T-helper 17 cell (primary cell): ENCODE measurements at regions not wholly inside any gene's neighbourhood (a gene's known extent, or its start where the extent isn't known, plus 50 kb on each side); places are given as distances from the start of the nearest gene placed in this dataset.

Source experiments
- ATAC-seq: fragments of 150-1000 bp; cut with Tn5 transposase; 2 replicates; pipeline ENCODE4 v1.10.0; 2021; ENCODE audit warnings: mild to moderate bottlenecking, moderate library complexity
- DNase-seq, 3 donors: peaks; one replicate each; pipeline versions ENCODE4 v3.0.0 to v3.0.0-alpha.2; 2020 to 2021
- H3K9me3 ChIP-seq: one replicate; pipeline ENCODE4 v1.7.0; 2013; ENCODE audit warnings: low read length, mild to moderate bottlenecking; ENCODE audit not compliant: control insufficient read depth, poor library complexity, severe bottlenecking
- H3K27ac Mint-ChIP-seq: one replicate; pipeline ENCODE4 v1.8.0; 2022; ENCODE audit warnings: mild to moderate bottlenecking, moderate library complexity, mixed read lengths
- H3K27me3 Mint-ChIP-seq: one replicate; pipeline ENCODE4 v1.8.0; 2022; ENCODE audit warnings: mixed read lengths
- H3K36me3 Mint-ChIP-seq: one replicate; pipeline ENCODE4 v1.8.0; 2022; ENCODE audit warnings: low read depth, mixed read lengths
- H3K4me1 Mint-ChIP-seq: one replicate; pipeline ENCODE4 v1.8.0; 2022; ENCODE audit warnings: mild to moderate bottlenecking, mixed read lengths
- H3K4me3 Mint-ChIP-seq: one replicate; pipeline ENCODE4 v1.8.0; 2022; ENCODE audit warnings: mild to moderate bottlenecking, moderate library complexity, mixed read lengths

DNA sequence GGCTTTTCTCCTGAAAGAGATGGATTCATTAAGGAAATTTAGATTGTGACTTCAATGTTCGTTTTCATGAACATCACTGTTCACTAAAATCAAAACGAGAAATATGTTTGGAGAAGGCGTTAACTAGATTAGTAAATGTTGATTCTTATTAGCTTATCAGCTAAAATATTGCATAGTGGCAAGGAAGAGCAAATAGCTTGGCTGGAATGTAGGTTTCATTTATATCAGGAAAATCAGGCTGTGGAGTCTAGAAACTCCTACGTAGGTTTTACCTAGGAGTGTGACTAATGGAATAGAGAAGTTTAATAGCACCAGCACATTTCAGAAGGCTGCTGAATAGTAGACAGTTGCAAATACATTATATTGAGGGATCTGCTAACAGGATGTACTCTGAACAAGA, 344.9 kb downstream of the LIG4 start:
- DNase-seq (no peak), ATAC-seq (no peak)
- H3K27me3 Mint-ChIP-seq, result peaks cover 18% of the 10 kb centered on the region
- no peak overlapping the region for H3K4me3 Mint-ChIP-seq
- H3K4me1 Mint-ChIP-seq, result no peaks in the 10 kb centered on the region
- no peak overlapping the region for H3K27ac Mint-ChIP-seq
- H3K36me3 Mint-ChIP-seq, result peaks cover 3% of the 10 kb centered on the region
- H3K9me3 ChIP-seq, result no peaks in the 10 kb centered on the region

DNA sequence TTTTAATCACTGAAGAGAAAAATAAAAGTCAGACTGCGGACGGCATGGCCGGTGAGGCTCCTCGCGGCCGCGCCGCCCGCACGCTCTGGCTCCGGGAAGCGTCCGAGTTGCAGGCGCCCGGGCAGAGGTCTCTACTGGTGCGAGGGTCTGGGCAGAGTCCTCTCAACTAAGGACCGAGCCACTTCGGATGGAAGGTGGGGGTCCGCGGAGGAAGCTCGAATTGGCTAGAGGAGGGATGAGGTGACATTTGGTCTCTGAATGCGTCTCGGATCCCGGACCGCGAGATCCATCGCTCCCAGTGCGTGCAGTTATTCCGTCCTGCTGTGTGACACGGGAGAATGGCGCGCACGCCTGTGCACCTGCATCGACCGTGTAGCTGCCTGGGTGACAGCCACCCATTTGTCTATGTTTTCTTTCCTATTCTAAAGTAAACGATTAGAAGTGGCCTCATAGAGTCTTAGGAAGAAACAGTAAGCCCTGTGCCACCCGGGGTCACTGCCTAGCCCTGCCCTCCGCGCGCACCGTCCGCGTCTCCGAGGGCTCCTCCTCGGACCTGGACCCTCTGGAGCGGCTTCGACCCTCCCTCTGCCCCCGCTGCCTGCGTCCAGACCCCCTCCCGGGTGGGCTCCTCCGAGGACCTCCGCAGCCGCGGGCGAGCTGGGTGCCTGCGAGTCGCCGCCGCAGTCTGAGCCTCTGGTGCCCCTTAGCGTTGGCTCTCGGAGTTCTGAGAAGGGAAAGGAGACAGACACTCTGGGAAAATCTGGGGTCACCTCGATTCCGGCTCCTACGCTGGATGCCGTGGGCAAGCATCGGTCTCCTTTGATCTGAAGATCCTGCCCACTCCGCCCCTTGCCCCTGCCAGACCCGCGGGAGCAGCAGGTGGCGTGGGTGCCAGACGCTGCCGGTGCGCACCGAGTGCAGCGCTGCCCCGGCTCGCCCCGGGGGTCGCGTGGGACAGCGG, 347.4 kb downstream of the LIG4 start:
- peaks cover 5% of the 10 kb centered on the region for H3K36me3 Mint-ChIP-seq
- no peak for DNase-seq
- no peak for ATAC-seq
- no peaks in the 10 kb centered on the region for H3K4me1 Mint-ChIP-seq
- H3K27me3 Mint-ChIP-seq, result peaks cover 34% of the 10 kb centered on the region
- no peaks in the 10 kb centered on the region for H3K9me3 ChIP-seq
- no peak overlapping the region for H3K27ac Mint-ChIP-seq
- H3K4me3 Mint-ChIP-seq, result no peak overlapping the region

GRCh38 chr13:107866941-107867623, 348.3 kb downstream of the LIG4 start:
- Mint-ChIP-seq H3K36me3 (peaks cover 5% of the 10 kb centered on the region), H3K27ac (no peak overlapping the region), H3K4me1 (no peaks in the 10 kb centered on the region), H3K27me3 (peaks cover 34% of the 10 kb centered on the region), H3K4me3 (peak overlapping the region; percentile 21)
- no peak for DNase-seq
- no peaks in the 10 kb centered on the region for H3K9me3 ChIP-seq
- no peak for ATAC-seq

GRCh38 chr13:107866032-107866940, 349.1 kb downstream of the LIG4 start:
- ATAC-seq, result no peak
- Mint-ChIP-seq H3K36me3 (peaks cover 5% of the 10 kb centered on the region), H3K4me3 (peak overlapping the region; percentile 21), H3K4me1 (no peaks in the 10 kb centered on the region), H3K27ac (no peak overlapping the region), H3K27me3 (peaks cover 34% of the 10 kb centered on the region)
- H3K9me3 ChIP-seq, result no peaks in the 10 kb centered on the region
- no peak for DNase-seq

GRCh38 chr13:107865643-107866031, 349.7 kb downstream of the LIG4 start:
- ATAC-seq, result no peak
- Mint-ChIP-seq H3K36me3 (peaks cover 5% of the 10 kb centered on the region), H3K27ac (no peak overlapping the region), H3K4me3 (no peak overlapping the region), H3K27me3 (peaks cover 34% of the 10 kb centered on the region), H3K4me1 (no peaks in the 10 kb centered on the region)
- DNase-seq, result no peak
- H3K9me3 ChIP-seq, result no peaks in the 10 kb centered on the region

DNA sequence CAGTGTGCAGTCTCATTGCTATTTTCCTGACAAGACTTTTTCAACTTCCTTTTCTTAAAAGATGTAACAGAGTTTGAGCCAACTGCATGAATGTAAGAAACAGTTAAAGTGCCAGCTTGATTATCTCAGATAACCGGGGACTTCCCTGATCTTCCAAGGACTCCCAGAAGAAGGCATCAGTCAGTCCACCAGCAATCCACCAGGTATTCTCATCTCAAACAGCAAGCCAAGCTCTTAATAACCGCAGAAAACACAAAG, 350.1 kb downstream of the LIG4 start:
- peaks cover 31% of the 10 kb centered on the region for H3K27me3 Mint-ChIP-seq
- H3K9me3 ChIP-seq, result no peaks in the 10 kb centered on the region
- H3K36me3 Mint-ChIP-seq, result peaks cover 5% of the 10 kb centered on the region
- no peaks in the 10 kb centered on the region for H3K4me1 Mint-ChIP-seq
- H3K4me3 Mint-ChIP-seq, result no peak overlapping the region
- DNase-seq (no peak), ATAC-seq (no peak)
- H3K27ac Mint-ChIP-seq, result no peak overlapping the region

GRCh38 chr13:107864543-107865317, 350.6 kb downstream of the LIG4 start:
- DNase-seq (no peak), ATAC-seq (no peak)
- H3K4me1 Mint-ChIP-seq, result no peaks in the 10 kb centered on the region
- H3K4me3 Mint-ChIP-seq, result no peak overlapping the region
- H3K9me3 ChIP-seq, result no peaks in the 10 kb centered on the region
- no peak overlapping the region for H3K27ac Mint-ChIP-seq
- peaks cover 26% of the 10 kb centered on the region for H3K27me3 Mint-ChIP-seq
- peaks cover 5% of the 10 kb centered on the region for H3K36me3 Mint-ChIP-seq

- no peak overlapping the region for H3K27ac Mint-ChIP-seq
- no peak overlapping the region for H3K4me3 Mint-ChIP-seq
- H3K9me3 ChIP-seq, result no peaks in the 10 kb centered on the region
- H3K4me1 Mint-ChIP-seq, result no peaks in the 10 kb centered on the region
- H3K36me3 Mint-ChIP-seq, result peaks cover under 1% of the 10 kb centered on the region
- peaks cover 15% of the 10 kb centered on the region for H3K27me3 Mint-ChIP-seq
- DNase-seq (no peak), ATAC-seq (no peak)
Observed at GRCh38 chr13:107860284-107860683, 355.1 kb downstream of the LIG4 start.

DNA sequence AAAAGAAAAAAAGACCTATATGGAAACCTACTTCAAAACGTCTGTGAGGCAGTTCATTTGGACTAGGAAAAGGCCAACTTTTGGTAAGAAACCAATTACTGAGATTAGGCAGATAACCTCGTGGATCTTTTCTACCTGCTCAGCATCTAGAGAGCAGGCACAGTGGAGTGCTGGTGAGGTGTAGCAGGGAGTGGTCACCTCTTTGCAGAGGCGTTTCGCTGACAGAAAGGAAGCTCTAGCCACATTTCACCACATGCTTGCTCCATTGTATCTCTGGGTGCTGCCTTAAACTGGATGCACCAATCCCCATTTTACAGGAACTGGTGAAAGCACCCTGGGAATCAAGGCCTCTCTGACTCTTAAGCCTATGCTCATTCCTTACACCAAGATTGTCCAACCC, 360.5 kb downstream of the LIG4 start:
- Mint-ChIP-seq H3K27me3 (no peaks in the 10 kb centered on the region), H3K36me3 (no peaks in the 10 kb centered on the region), H3K4me3 (no peak overlapping the region), H3K4me1 (no peaks in the 10 kb centered on the region), H3K27ac (no peak overlapping the region)
- H3K9me3 ChIP-seq, result no peaks in the 10 kb centered on the region
- no peak for ATAC-seq
- no peak for DNase-seq

- Mint-ChIP-seq H3K27ac (no peak overlapping the region), H3K36me3 (no peaks in the 10 kb centered on the region), H3K4me3 (no peak overlapping the region), H3K27me3 (no peaks in the 10 kb centered on the region), H3K4me1 (no peaks in the 10 kb centered on the region)
- DNase-seq, result no peak
- no peaks in the 10 kb centered on the region for H3K9me3 ChIP-seq
- no peak for ATAC-seq
Observed at GRCh38 chr13:107852072-107852471, 363.3 kb downstream of the LIG4 start.

DNA sequence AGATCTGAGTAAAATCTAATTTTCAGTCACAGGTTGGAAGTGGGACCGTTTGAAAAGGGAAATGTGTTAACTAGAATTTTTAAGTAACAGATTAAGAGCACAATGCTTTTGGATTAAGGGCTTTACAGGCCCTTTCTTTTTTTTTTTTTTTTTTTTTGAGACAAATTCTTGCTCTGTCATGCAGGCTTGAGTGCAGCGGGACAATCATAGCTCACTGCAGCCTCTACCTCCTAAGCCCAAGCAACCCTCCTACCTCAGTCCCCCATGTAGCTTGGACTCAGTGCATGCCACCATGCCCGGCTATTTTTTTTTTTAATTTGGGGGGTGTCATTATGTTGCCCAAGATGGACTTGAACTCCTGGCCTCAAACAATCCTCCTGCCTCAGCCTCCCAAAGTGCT, 363.7 kb downstream of the LIG4 start:
- H3K9me3 ChIP-seq, result no peaks in the 10 kb centered on the region
- ATAC-seq (no peak), DNase-seq (no peak)
- Mint-ChIP-seq H3K4me3 (no peak overlapping the region), H3K36me3 (no peaks in the 10 kb centered on the region), H3K4me1 (no peaks in the 10 kb centered on the region), H3K27me3 (no peaks in the 10 kb centered on the region), H3K27ac (no peak overlapping the region)

- H3K4me3 Mint-ChIP-seq, result no peak overlapping the region
- H3K36me3 Mint-ChIP-seq, result no peaks in the 10 kb centered on the region
- H3K27me3 Mint-ChIP-seq, result no peaks in the 10 kb centered on the region
Observed at GRCh38 chr13:107847406-107847805, 367.9 kb downstream of the LIG4 start.

More at GRCh38 chr13:107847406-107847805, 367.9 kb downstream of the LIG4 start:
- no peak for ATAC-seq
- H3K9me3 ChIP-seq, result no peaks in the 10 kb centered on the region
- no peak for DNase-seq
- H3K27ac Mint-ChIP-seq, result no peak overlapping the region
- H3K4me1 Mint-ChIP-seq, result no peaks in the 10 kb centered on the region
